Astrocyte of the spinal cord (primary cell): ENCODE measurements at regions not wholly inside any gene's neighbourhood (a gene's known extent, or its start where the extent isn't known, plus 50 kb on each side); places are given as distances from the start of the nearest gene placed in this dataset.

ENCODE experiments used
- DNase-seq: peaks from one replicate; pipeline ENCODE4 v3.0.0; 2011; ENCODE audit warnings: low read depth, low spot score
- H3K4me3 ChIP-seq: 2 replicates; pipeline ENCODE4 v1.5.1; 2011; ENCODE audit warnings: low read depth, mild to moderate bottlenecking, low read length, moderate library complexity
- CTCF ChIP-seq: IDR thresholded peaks from 2 replicates; pipeline ENCODE4 v1.5.1; 2012; ENCODE audit warnings: low read depth, mild to moderate bottlenecking, low read length, inconsistent platforms
- in situ Hi-C: cut with HindIII; loops from 2 replicates; pipeline ENCODE4 v1.10.0; 2017; ENCODE audit warnings: low sequenced_read_pairs

- peak; percentile 28 for DNase-seq
Observed at GRCh38 chr20:59525500-59526241, 78.7 kb upstream of the PHACTR3 start.

DNA sequence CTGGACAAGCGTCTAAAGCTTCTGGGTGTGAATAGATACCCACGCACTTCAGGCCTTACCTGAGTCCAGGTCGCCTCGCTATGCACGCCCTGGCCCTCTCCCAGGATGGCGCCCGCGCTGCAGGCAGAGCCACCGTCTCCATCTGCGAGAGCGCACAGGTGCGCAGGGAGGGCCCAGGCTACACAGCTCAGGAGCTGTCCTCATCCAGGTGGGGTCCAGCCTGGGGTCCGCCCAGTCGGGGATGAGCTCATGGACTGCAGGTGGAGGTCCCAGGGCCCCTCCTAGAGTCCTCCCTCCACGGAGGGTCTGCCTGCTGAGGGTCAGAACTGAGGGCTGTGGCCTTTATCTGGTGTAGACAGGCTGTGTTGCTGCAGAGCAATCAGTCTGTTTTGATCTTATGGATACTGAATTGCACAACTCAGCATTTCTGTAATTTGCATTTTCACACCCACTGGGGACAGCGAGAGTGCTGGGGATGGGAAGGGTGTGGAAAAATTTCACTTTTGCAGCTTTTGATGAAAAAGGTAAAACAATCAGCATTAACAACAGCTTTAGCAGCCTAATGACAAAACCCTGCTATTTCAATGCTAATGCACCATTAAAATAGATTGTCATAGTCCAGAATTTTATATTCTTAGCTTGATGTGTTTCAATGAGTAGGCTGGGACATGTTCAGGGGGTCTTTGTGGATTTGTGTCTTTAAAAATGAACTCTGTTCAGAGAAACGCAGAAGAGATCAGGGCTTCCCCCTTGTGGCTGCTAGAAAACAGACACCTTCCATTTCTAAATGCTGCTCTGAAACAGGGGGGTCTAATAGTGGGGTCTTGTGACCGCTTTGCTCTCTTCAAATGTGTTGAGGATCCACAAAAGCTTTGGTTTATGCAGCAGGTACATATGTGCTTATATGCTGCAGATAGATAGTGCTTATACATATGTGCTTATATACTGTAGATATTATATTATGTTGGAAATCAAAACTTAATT is 77.8 kb upstream of the PHACTR3 start:
- no peak for DNase-seq
- in situ Hi-C loops: no loop called here
- TF ChIP-seq CTCF: peak; percentile 43
- no peak overlapping the region for H3K4me3 ChIP-seq

More at GRCh38 chr20:59525500-59526241, 78.7 kb upstream of the PHACTR3 start:
- TF ChIP-seq CTCF: peak; percentile 85
- no peak overlapping the region for H3K4me3 ChIP-seq
- in situ Hi-C loops: no loop called here

DNA sequence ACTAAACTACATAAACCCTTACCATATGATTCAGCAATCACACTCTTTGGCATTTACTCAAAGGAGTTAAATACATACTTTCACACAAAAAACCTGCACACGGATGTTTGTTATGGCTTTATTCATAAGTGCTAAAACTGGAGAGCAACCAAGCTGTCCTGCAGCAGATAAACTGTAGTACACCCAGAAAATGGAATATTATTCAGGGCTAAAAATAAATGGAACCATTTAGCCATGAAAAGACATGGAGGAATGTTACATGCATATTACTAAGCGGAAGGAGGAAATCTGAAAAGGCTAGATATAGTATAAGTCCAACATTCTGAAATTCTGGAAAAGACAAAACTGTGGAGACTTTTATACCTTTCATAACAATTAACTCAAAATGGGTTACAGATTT is 73.6 kb upstream of the PHACTR3 start:
- in situ Hi-C loops: no loop called here
- DNase-seq: no peak
- H3K4me3 ChIP-seq: no peak overlapping the region
- TF ChIP-seq CTCF: no peak

- H3K4me3 ChIP-seq: no peak overlapping the region
- DNase-seq: no peak
- in situ Hi-C loops: no loop called here
- no peak for TF ChIP-seq CTCF
Observed at GRCh38 chr20:59537991-59538390, 66.3 kb upstream of the PHACTR3 start.

DNA sequence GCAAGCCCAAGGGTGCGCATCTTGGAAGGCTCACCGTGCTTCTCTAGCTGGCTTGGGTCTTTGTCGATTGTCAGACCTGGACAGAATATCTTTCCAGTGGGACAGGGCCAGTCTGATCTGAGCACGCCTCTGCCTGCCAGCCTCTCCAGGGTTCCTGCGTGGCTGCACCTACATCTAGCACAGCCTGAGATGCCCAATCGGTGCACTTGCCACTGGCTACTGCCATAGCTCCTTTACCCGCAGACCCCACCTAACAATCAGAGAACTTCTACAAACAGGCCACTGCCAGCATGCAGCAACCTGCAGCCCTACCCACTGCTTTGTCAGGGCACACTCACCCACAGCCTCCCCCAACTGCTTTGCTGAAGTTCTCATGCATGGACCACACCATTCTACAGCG is 56.7 kb upstream of the PHACTR3 start:
- H3K4me3 ChIP-seq: no peak overlapping the region
- no peak for TF ChIP-seq CTCF
- no peak for DNase-seq
- in situ Hi-C loops: no loop called here
